ENCODE measurements at regions not wholly inside any gene's neighbourhood (a gene's known extent, or its start where the extent isn't known, plus 50 kb on each side); places are given as distances from the start of the nearest gene placed in this dataset.

DNA sequence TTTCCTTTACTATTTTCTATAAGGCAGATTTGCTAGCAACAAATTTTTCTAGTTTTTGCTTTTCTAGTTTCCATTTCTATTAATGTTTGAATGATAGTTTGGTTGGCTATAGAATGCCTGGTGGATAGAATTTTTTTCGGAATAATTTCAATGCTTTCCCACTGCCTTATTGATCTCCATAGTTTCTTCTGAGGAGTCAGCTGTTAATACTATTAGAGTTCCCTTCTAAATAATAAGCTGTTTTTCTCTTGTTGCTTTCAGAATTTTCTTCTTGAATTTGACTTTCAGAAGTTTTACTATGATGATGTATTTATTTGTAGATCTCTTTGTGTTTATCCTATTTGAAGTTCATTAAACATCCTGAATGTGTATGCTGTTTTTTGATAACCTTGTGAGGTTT, 91.8 kb downstream of the VSIG4 start:
- no peaks in the 10 kb centered on the region for H3K79me2 ChIP-seq (ENCODE audit: insufficient read depth, low read depth, low read length)
- ChIA-PET POLR2A (interaction anchor here (0.6 to 0.7 kb wide), 2 partner anchors 169 to 951 kb away, joined by 3 read pairs; no protein-coding TSS in a partner anchor), CTCF (ENCODE audit: unreplicated experiment) (no interaction called here)
- no peaks in the 10 kb centered on the region for H3K9me2 ChIP-seq (ENCODE audit: insufficient read depth, low read length)
- no peaks in the 10 kb centered on the region for H3K36me3 ChIP-seq (ENCODE audit: insufficient read depth, low read length)
- H3K4me1 ChIP-seq (ENCODE audit: insufficient read depth, low read length, poor library complexity, severe bottlenecking), result no peaks in the 10 kb centered on the region
- intact Hi-C loops (cut with micrococcal nuclease; ENCODE audit: unreplicated experiment), result no loop called here
- no peak overlapping the region for H3K4me2 ChIP-seq (ENCODE audit: low read length)
- no peak overlapping the region for H2AFZ ChIP-seq (ENCODE audit: low read length)
- no peak overlapping the region for H3K27ac ChIP-seq (ENCODE audit: low read depth, low read length, poor library complexity, severe bottlenecking)
- H3K9me3 ChIP-seq (ENCODE audit: low read length), result no peaks in the 10 kb centered on the region
- H3K4me3 ChIP-seq (ENCODE audit: low read depth, low read length, poor library complexity, severe bottlenecking), result no peak overlapping the region
- BruUV-seq (replicated peaks), result no TSS peak
- DNase-seq (ENCODE audit: low spot score), result no peak
- no peaks in the 10 kb centered on the region for H4K20me1 ChIP-seq (ENCODE audit: insufficient read depth, low read length)
- TF ChIP-seq, protein P1, sequence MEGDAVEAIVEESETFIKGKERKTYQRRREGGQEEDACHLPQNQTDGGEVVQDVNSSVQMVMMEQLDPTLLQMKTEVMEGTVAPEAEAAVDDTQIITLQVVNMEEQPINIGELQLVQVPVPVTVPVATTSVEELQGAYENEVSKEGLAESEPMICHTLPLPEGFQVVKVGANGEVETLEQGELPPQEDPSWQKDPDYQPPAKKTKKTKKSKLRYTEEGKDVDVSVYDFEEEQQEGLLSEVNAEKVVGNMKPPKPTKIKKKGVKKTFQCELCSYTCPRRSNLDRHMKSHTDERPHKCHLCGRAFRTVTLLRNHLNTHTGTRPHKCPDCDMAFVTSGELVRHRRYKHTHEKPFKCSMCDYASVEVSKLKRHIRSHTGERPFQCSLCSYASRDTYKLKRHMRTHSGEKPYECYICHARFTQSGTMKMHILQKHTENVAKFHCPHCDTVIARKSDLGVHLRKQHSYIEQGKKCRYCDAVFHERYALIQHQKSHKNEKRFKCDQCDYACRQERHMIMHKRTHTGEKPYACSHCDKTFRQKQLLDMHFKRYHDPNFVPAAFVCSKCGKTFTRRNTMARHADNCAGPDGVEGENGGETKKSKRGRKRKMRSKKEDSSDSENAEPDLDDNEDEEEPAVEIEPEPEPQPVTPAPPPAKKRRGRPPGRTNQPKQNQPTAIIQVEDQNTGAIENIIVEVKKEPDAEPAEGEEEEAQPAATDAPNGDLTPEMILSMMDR (conservative IDR thresholded peaks at IDR 0.05; ENCODE audit: low read length), result no peak
- no peak for TF ChIP-seq EZH2phosphoT487 (IDR thresholded peaks at IDR 0.05; ENCODE audit: borderline replicate concordance, low read depth, low read length)

DNA sequence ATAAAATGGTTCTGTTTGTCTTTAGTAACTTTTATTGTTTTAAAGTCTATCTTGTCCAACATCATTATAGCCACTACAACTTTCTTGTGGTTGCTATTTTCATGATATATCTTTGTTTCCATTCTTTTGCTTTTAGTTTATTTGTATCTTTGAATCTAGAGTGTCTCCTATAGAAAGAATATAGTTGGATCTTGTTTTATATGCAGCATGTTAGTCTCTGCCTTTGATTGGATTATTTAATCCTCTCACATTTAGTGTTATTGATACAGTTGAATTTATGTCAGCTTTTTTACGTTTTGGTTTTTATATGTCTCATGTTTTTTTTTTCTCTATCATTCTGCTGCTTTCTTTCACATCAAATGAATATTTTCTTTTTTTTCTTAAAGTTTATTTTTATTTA, 98.1 kb downstream of the VSIG4 start:
- no peaks in the 10 kb centered on the region for H4K20me1 ChIP-seq (ENCODE audit: insufficient read depth, low read length)
- DNase-seq (ENCODE audit: low spot score), result no peak
- H3K4me3 ChIP-seq (ENCODE audit: low read depth, low read length, poor library complexity, severe bottlenecking), result no peak overlapping the region
- ChIA-PET POLR2A (no interaction called here), CTCF (ENCODE audit: unreplicated experiment) (no interaction called here)
- H3K4me1 ChIP-seq (ENCODE audit: insufficient read depth, low read length, poor library complexity, severe bottlenecking), result no peaks in the 10 kb centered on the region
- no peak overlapping the region for H3K27ac ChIP-seq (ENCODE audit: low read depth, low read length, poor library complexity, severe bottlenecking)
- TF ChIP-seq, protein P1 (conservative IDR thresholded peaks at IDR 0.05; ENCODE audit: low read length), result no peak
- TF ChIP-seq EZH2phosphoT487 (IDR thresholded peaks at IDR 0.05; ENCODE audit: borderline replicate concordance, low read depth, low read length), result no peak
- no peaks in the 10 kb centered on the region for H3K36me3 ChIP-seq (ENCODE audit: insufficient read depth, low read length)
- intact Hi-C loops (cut with micrococcal nuclease; ENCODE audit: unreplicated experiment), result no loop called here
- H3K9me2 ChIP-seq (ENCODE audit: insufficient read depth, low read length), result no peaks in the 10 kb centered on the region
- no peaks in the 10 kb centered on the region for H3K9me3 ChIP-seq (ENCODE audit: low read length)
- H2AFZ ChIP-seq (ENCODE audit: low read length), result no peak overlapping the region
- H3K4me2 ChIP-seq (ENCODE audit: low read length), result no peak overlapping the region
- no TSS peak for BruUV-seq (replicated peaks)
- H3K79me2 ChIP-seq (ENCODE audit: insufficient read depth, low read depth, low read length), result no peaks in the 10 kb centered on the region

DNA sequence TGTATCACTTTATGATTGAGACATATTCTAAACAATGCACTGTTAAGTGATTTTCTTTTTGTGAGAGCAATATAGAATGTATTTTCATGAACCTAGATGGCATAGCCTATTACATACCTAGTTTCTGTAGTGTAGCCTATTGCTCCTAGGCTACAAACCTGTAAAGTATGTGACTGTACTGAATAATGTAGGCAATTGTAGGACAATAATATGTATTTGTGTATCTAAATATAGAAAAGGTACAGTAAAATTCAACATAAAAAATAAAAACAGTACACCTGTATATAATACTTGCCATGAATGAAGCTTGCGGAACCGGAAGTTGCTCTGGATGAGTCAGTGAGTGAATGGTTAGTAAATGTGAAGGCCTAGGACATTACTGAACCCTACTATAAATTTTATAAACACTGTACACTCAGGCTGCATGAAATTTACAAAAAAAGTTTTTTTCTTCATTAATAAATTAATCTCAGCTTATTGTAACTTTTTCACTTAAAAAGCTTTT, 106.7 kb downstream of the VSIG4 start:
- H3K36me3 ChIP-seq (ENCODE audit: insufficient read depth, low read length), result no peaks in the 10 kb centered on the region
- H3K27ac ChIP-seq (ENCODE audit: low read depth, low read length, poor library complexity, severe bottlenecking), result no peak overlapping the region
- H3K9me2 ChIP-seq (ENCODE audit: insufficient read depth, low read length), result no peaks in the 10 kb centered on the region
- ChIA-PET CTCF (ENCODE audit: unreplicated experiment) (no interaction called here), POLR2A (interaction anchor here (0.6 kb wide), 1 partner anchor 1372 kb away, joined by 4 read pairs; no protein-coding TSS in a partner anchor)
- no peaks in the 10 kb centered on the region for H3K4me1 ChIP-seq (ENCODE audit: insufficient read depth, low read length, poor library complexity, severe bottlenecking)
- H2AFZ ChIP-seq (ENCODE audit: low read length), result no peak overlapping the region
- no peaks in the 10 kb centered on the region for H3K9me3 ChIP-seq (ENCODE audit: low read length)
- H3K79me2 ChIP-seq (ENCODE audit: insufficient read depth, low read depth, low read length), result no peaks in the 10 kb centered on the region
- TF ChIP-seq EZH2phosphoT487 (IDR thresholded peaks at IDR 0.05; ENCODE audit: borderline replicate concordance, low read depth, low read length), result no peak
- TF ChIP-seq, protein P1 (conservative IDR thresholded peaks at IDR 0.05; ENCODE audit: low read length), result no peak
- no peaks in the 10 kb centered on the region for H4K20me1 ChIP-seq (ENCODE audit: insufficient read depth, low read length)
- DNase-seq (ENCODE audit: low spot score), result no peak
- no peak overlapping the region for H3K4me3 ChIP-seq (ENCODE audit: low read depth, low read length, poor library complexity, severe bottlenecking)
- BruUV-seq (replicated peaks), result no TSS peak
- H3K4me2 ChIP-seq (ENCODE audit: low read length), result no peak overlapping the region
- intact Hi-C loops (cut with micrococcal nuclease; ENCODE audit: unreplicated experiment), result loop anchor here (10.0 kb wide), 1 partner anchor 92 kb away; no protein-coding TSS in a partner anchor

All from OCI-LY7 (cell line).